H1 (cell line): ENCODE measurements at regions not wholly inside any gene's neighbourhood (a gene's known extent, or its start where the extent isn't known, plus 50 kb on each side); places are given as distances from the start of the nearest gene placed in this dataset.

Source experiments
- CTCF ChIA-PET: fragments of 300-600 bp; sonication (Branson Sonifier 250); formaldehyde crosslinking; loops from one replicate; lab custom pipeline; 2021; ENCODE audit not compliant: partially characterized antibody; lab: Charles Lee
- POLR2A ChIA-PET: fragments of 300-600 bp; sonication (Branson Sonifier 250); formaldehyde crosslinking; loops from one replicate; lab custom pipeline; 2021; ENCODE audit warnings: inconsistent platforms; ENCODE audit not compliant: partially characterized antibody; lab: Charles Lee
- DNase-seq, 2 experiments: peaks; one replicate each; pipeline versions ENCODE4 v3.0.0 to v3.0.0-alpha.2; 2010 to 2022; ENCODE audit warnings: low spot score in 2 of 2, low read depth in 1 of 2, mixed read lengths in 1 of 2
- FAIRE-seq: peaks from 2 replicates; lab custom pipeline; 2011; peaks lifted over from hg19 to GRCh38; lab: Jason Lieb, UNC
- H2AFZ ChIP-seq: 2 replicates; pipeline ENCODE4 v1.8.1; 2012; ENCODE audit warnings: low read length, inconsistent platforms
- H2AK5ac ChIP-seq: 2 replicates; pipeline ENCODE4 v1.6.1; 2013; ENCODE audit warnings: low read depth, low read length
- H2BK120ac ChIP-seq: replicated peaks from 2 replicates; pipeline ENCODE3; 2013; ENCODE audit warnings: low read depth, low read length, inconsistent platforms
- H2BK12ac ChIP-seq: 2 replicates; pipeline ENCODE4 v1.6.1; 2013; ENCODE audit warnings: low read depth, low read length
- H2BK15ac ChIP-seq: 2 replicates; pipeline ENCODE4 v1.6.1; 2013; ENCODE audit warnings: low read length
- H2BK20ac ChIP-seq: 2 replicates; pipeline ENCODE4 v1.6.1; 2013; ENCODE audit warnings: low read length
- H2BK5ac ChIP-seq: 2 replicates; pipeline ENCODE4 v1.6.1; 2013; ENCODE audit warnings: low read depth, low read length
- H3K14ac ChIP-seq: 2 replicates; pipeline ENCODE4 v1.6.1; 2013; ENCODE audit warnings: inconsistent platforms; ENCODE audit not compliant: insufficient read length
- H3K18ac ChIP-seq: 2 replicates; pipeline ENCODE4 v1.6.1; 2013; ENCODE audit warnings: low read length; ENCODE audit errors: extremely low read depth
- H3K23ac ChIP-seq: 2 replicates; pipeline ENCODE4 v1.6.1; 2013; ENCODE audit warnings: inconsistent platforms; ENCODE audit not compliant: insufficient read length
- H3K23me2 ChIP-seq: 2 replicates; pipeline ENCODE4 v1.6.1; 2013; ENCODE audit warnings: low read depth, low read length
- H3K27ac ChIP-seq: 2 replicates; pipeline ENCODE4 v1.6.1; 2011; ENCODE audit warnings: low read depth, low read length, inconsistent platforms
- H3K27me3 ChIP-seq, 4 experiments: replicated peaks in 1 of 4; 1 replicate in 1 of 4; 2 replicates in 3 of 4; pipeline versions ENCODE4 v1.6.1 to v1.8.1; 2011 to 2013; ENCODE audit warnings: low read length in 3 of 4, mild to moderate bottlenecking in 3 of 4, inconsistent platforms in 2 of 4, mixed read lengths in 2 of 4, moderate library complexity in 1 of 4; ENCODE audit not compliant: control insufficient read depth in 3 of 4, insufficient read depth in 3 of 4; ENCODE audit errors: extremely low read depth in 1 of 4
- H3K36me3 ChIP-seq, 4 experiments: 2 replicates each; pipeline versions ENCODE4 v1.6.1 to v1.8.1; 2011 to 2013; ENCODE audit warnings: mild to moderate bottlenecking in 4 of 4, low read length in 3 of 4, moderate library complexity in 2 of 4, control low read depth in 1 of 4, inconsistent platforms in 1 of 4; ENCODE audit not compliant: insufficient read depth in 4 of 4, control insufficient read depth in 2 of 4
- H3K4ac ChIP-seq: replicated peaks from 2 replicates; pipeline ENCODE3; 2013; ENCODE audit warnings: low read length, low read depth, mixed read lengths, inconsistent platforms; ENCODE audit not compliant: insufficient read length
- H3K4me1 ChIP-seq, 4 experiments: replicated peaks in 1 of 4; 1 replicate in 1 of 4; 2 replicates in 3 of 4; pipeline versions ENCODE4 v1.6.1 to v1.8.1; 2011 to 2013; ENCODE audit warnings: low read length in 3 of 4, inconsistent platforms in 2 of 4, mixed read lengths in 1 of 4; ENCODE audit not compliant: insufficient read depth in 4 of 4, control insufficient read depth in 3 of 4
- H3K4me2 ChIP-seq, 2 experiments: 2 replicates each; pipeline versions ENCODE4 v1.6.1 to v1.8.1; 2011 to 2013; ENCODE audit warnings: low read depth in 2 of 2, low read length in 2 of 2, control low read depth in 1 of 2, inconsistent platforms in 1 of 2, mild to moderate bottlenecking in 1 of 2; ENCODE audit not compliant: insufficient read depth in 1 of 2
- H3K4me3 ChIP-seq, 4 experiments: fragments of 200-600, 300-600 bp in 1 of 4; sonication (generic), shearing (Covaris generic), sonication (Bioruptor Twin) in 1 of 4; 2 replicates each; pipeline versions ENCODE4 v1.5.1 to v1.8.1; 2011 to 2016; ENCODE audit warnings: low read length in 4 of 4, low read depth in 3 of 4, control low read depth in 2 of 4, inconsistent platforms in 2 of 4, mild to moderate bottlenecking in 2 of 4, mixed read lengths in 1 of 4, moderate library complexity in 1 of 4; ENCODE audit not compliant: insufficient read depth in 2 of 4; ENCODE audit errors: extremely low read depth in 1 of 4
- H3K56ac ChIP-seq: replicated peaks from 2 replicates; pipeline ENCODE3; 2013; ENCODE audit warnings: low read depth, mild to moderate bottlenecking, mixed read lengths, low read length, inconsistent platforms; ENCODE audit not compliant: insufficient read length
- H3K79me1 ChIP-seq: 2 replicates; pipeline ENCODE4 v1.6.1; 2013; ENCODE audit warnings: low read depth, low read length, control low read depth
- H3K79me2 ChIP-seq, 2 experiments: 2 replicates each; pipeline versions ENCODE4 v1.6.1 to v1.8.1; 2012 to 2013; ENCODE audit warnings: low read length in 2 of 2, mild to moderate bottlenecking in 2 of 2, inconsistent platforms in 1 of 2; ENCODE audit not compliant: insufficient read depth in 2 of 2, control insufficient read depth in 1 of 2
- H3K9ac ChIP-seq, 4 experiments: replicated peaks in 1 of 4; 1 replicate in 1 of 4; 2 replicates in 3 of 4; pipeline versions ENCODE4 v1.6.1 to v1.8.1; 2011 to 2013; ENCODE audit warnings: low read depth in 3 of 4, low read length in 3 of 4, control low read depth in 2 of 4, mild to moderate bottlenecking in 2 of 4, moderate library complexity in 2 of 4, inconsistent platforms in 1 of 4; ENCODE audit errors: extremely low read depth in 1 of 4
- H3K9me3 ChIP-seq, 2 experiments: 2 replicates each; pipeline versions ENCODE4 v1.6.1 to v1.8.1; 2012 to 2013; ENCODE audit warnings: mild to moderate bottlenecking in 2 of 2, moderate library complexity in 2 of 2, control low read depth in 1 of 2, inconsistent platforms in 1 of 2, low read depth in 1 of 2, low read length in 1 of 2, mixed read lengths in 1 of 2; ENCODE audit not compliant: insufficient read depth in 2 of 2
- H4K20me1 ChIP-seq, 2 experiments: replicated peaks in 1 of 2; 2 replicates each; pipeline versions ENCODE3 to v1.8.1; 2011 to 2013; ENCODE audit warnings: inconsistent platforms in 2 of 2, low read length in 2 of 2, mild to moderate bottlenecking in 1 of 2; ENCODE audit not compliant: insufficient read depth in 2 of 2, control insufficient read depth in 1 of 2
- H4K5ac ChIP-seq: 2 replicates; pipeline ENCODE4 v1.6.1; 2013; ENCODE audit warnings: low read length, low read depth, mixed read lengths, inconsistent platforms; ENCODE audit not compliant: insufficient read length
- H4K8ac ChIP-seq: 2 replicates; pipeline ENCODE4 v1.8.0; 2013; ENCODE audit warnings: mild to moderate bottlenecking, moderate library complexity, low read length, inconsistent platforms; ENCODE audit not compliant: insufficient read depth; ENCODE audit errors: extremely low read depth
- H4K91ac ChIP-seq: replicated peaks from 2 replicates; pipeline ENCODE3; 2013; ENCODE audit warnings: low read length, mixed read lengths, inconsistent platforms; ENCODE audit not compliant: insufficient read length
- ATF3 ChIP-seq: IDR thresholded peaks from 2 replicates; pipeline ENCODE4 v1.6.1; 2011; ENCODE audit warnings: low read depth, mild to moderate bottlenecking, low read length; ENCODE audit not compliant: insufficient read depth
- CBX8 ChIP-seq: fragments of 300-800, 300-1000 bp; sonication (generic); IDR thresholded peaks from 2 replicates; pipeline ENCODE4 v1.7.1; 2016; ENCODE audit warnings: low read depth, low read length, borderline replicate concordance
- JUN ChIP-seq: IDR thresholded peaks from 2 replicates; pipeline ENCODE4 v1.6.1; 2011; ENCODE audit warnings: low read depth, mild to moderate bottlenecking, improper control_type of control experiment, low read length
- POLR2AphosphoS5 ChIP-seq: IDR thresholded peaks from 2 replicates; pipeline ENCODE4 v1.6.1; 2011; ENCODE audit warnings: low read depth, low read length
- SIN3A ChIP-seq, 2 experiments: IDR thresholded peaks in 1 of 2; conservative IDR thresholded peaks in 1 of 2; 2 replicates each; pipeline ENCODE4 v1.6.1; 2011 to 2012; ENCODE audit warnings: low read length in 2 of 2, improper control_type of control experiment in 1 of 2, low read depth in 1 of 2, mild to moderate bottlenecking in 1 of 2
- TAF7 ChIP-seq: optimal IDR thresholded peaks from 2 replicates; pipeline ENCODE3; 2011; ENCODE audit warnings: low read depth, mild to moderate bottlenecking, inconsistent platforms, low read length, moderate library complexity, borderline replicate concordance
- TBP ChIP-seq: IDR thresholded peaks from 2 replicates; pipeline ENCODE4 v1.6.1; 2011; ENCODE audit warnings: low read depth, low read length, improper control_type of control experiment
- TEAD4 ChIP-seq: IDR thresholded peaks from 2 replicates; pipeline ENCODE4 v1.6.1; 2012; ENCODE audit warnings: low read depth, low read length, inconsistent platforms, mixed read lengths
- WGBS, 2 experiments: shearing (Covaris generic) in 1 of 2; methylation state at CpG; one replicate each; pipeline versions ENCODE4 v1.1.6 to v1.1.7; 2013 to 2015; ENCODE audit warnings: low lambda C conversion rate in 2 of 2, mixed read lengths in 2 of 2, inconsistent platforms in 1 of 2, low coverage in 1 of 2, missing lambda C conversion rate in 1 of 2; ENCODE audit not compliant: insufficient replicate concordance in 2 of 2, insufficient coverage in 1 of 2, insufficient read length in 1 of 2; ENCODE audit errors: extremely low coverage in 1 of 2, missing lambda C conversion rate in 1 of 2; 5-methylcytosine and 5-hydroxymethylcytosine counted together

- H2BK20ac ChIP-seq, result no peak overlapping the region
- POLR2A ChIA-PET, result no interaction called here
- H3K9ac ChIP-seq, result no peak overlapping the region
- H2AK5ac ChIP-seq, result no peak overlapping the region
- no peaks in the 10 kb centered on the region for H3K36me3 ChIP-seq
- no peaks in the 10 kb centered on the region for H3K27me3 ChIP-seq
- FAIRE-seq, result no peak
- no peak overlapping the region for H2BK15ac ChIP-seq
- H3K79me2 ChIP-seq, result no peaks in the 10 kb centered on the region
- no peaks in the 10 kb centered on the region for H3K4me1 ChIP-seq
- CTCF ChIA-PET, result no interaction called here
- no peak overlapping the region for H2AFZ ChIP-seq
- 100% methylated on average over 1 of the region's 1 CpG; no CpG with 5 or more reads in 1 of the 2 experiments for WGBS, 2 experiments
- no peak overlapping the region for H4K91ac ChIP-seq
- H3K4ac ChIP-seq, result no peak overlapping the region
- H3K79me1 ChIP-seq, result no peaks in the 10 kb centered on the region
- no peak for TF ChIP-seq ATF3
- TF ChIP-seq JUN, result no peak
- TF ChIP-seq POLR2AphosphoS5, result no peak
- no peak for TF ChIP-seq SIN3A (conservative IDR thresholded peaks at IDR 0.05 in 1 of 2, IDR thresholded peaks at IDR 0.05 in 1 of 2; ENCODE audit: low read depth in 1 of 2, low read length in 2 of 2)
- no peak for TF ChIP-seq TBP
- no peak for TF ChIP-seq CBX8
- TF ChIP-seq TAF7, result no peak
- TF ChIP-seq TEAD4, result no peak
- no peak overlapping the region for H3K18ac ChIP-seq
- DNase-seq, result no peak
- no peak overlapping the region for H3K23ac ChIP-seq
- H3K27ac ChIP-seq, result no peak overlapping the region
- no peak overlapping the region for H2BK5ac ChIP-seq
- no peak overlapping the region for H2BK120ac ChIP-seq
- H3K9me3 ChIP-seq, result no peaks in the 10 kb centered on the region
- no peak overlapping the region for H3K14ac ChIP-seq
- H4K20me1 ChIP-seq, result no peaks in the 10 kb centered on the region
- H4K5ac ChIP-seq, result no peak overlapping the region
- no peaks in the 10 kb centered on the region for H3K23me2 ChIP-seq
- no peak overlapping the region for H3K4me3 ChIP-seq
- no peak overlapping the region for H3K4me2 ChIP-seq
- no peak overlapping the region for H2BK12ac ChIP-seq
- H3K56ac ChIP-seq, result no peak overlapping the region
- H4K8ac ChIP-seq, result no peak overlapping the region
Measured at GRCh38 chrX:121323337-121323736, 275.9 kb downstream of the GLUD2 start.
